ENCODE measurements at regions not wholly inside any gene's neighbourhood (a gene's known extent, or its start where the extent isn't known, plus 50 kb on each side); places are given as distances from the start of the nearest gene placed in this dataset.
"Not testable (repeated sequence)": the region's sequence is repeated elsewhere in the genome, so short reads cannot be mapped to it uniquely, and the experiment has no call there.

- DNase-seq = no peak
Measured at GRCh38 chr12:105576261-105576660, 245.8 kb downstream of the C12orf75 start.

DNA sequence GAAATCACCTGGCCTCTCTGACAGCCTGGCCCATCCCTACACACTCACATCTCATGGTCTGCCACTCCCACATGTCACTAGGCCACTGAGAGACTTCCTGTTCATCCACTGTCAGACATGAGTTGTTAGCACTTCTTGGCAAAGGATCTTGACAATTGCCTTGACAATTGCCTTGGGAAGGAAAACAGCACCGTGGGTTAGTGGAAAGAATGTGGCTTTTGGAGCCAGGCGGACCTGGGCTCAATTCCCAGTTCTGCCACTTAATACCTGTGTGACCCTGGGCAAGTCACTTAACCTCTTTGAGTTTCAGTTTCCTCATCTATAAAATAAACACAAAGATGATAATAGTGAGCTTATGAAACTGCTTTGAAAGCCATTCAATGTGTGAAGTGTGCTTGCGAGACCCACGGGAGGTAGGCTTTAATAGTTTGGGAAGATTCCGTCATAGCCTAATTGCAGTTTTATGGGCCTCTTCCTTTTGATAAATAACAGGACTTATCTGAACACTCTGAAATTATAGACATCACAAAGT is 250.4 kb downstream of the C12orf75 start:
- no peak for DNase-seq

DNA sequence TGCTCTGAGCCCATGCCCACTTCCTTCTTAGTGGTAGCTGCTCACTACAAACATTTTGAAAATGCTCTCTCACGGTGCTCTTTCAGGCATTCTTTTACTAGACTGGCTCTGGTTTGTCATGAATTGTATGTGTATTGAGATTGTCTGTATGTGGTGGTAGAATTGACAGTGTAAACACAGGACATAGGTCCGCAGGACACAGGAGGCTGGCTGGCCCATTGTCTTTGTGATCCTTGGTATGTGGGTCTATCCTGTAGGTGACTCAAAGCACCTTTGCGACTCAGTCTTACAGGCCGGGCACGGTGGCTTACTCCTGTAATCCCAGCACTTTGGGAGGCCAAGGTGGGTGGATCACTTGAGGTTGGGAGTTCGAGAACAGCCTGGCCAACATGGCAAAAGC is 250.9 kb downstream of the C12orf75 start:
- no peak for DNase-seq

DNA sequence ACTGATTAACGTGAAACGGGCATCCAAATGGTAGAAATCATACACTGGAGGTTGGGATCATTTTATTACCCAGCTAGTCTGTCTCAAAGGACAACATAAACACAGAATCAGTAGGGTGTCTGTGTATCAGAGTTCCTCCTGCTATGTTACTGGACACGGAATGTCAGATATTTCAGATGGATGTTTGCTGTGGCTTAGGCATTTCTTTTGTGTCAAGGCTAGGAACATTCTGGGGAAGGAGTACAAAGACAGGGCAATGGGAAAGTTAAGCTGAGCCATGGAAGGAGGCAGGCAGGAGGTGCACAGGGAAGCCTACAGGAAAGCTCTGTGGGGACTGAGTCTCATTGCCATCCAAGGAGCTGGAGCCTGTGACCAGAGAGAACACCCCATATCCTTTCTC is 254.6 kb downstream of the C12orf75 start:
- no peak for DNase-seq

- DNase-seq = no peak
Measured at GRCh38 chr12:105587237-105587636, 256.7 kb downstream of the C12orf75 start.

GRCh38 chr12:105588106-105588505 is 257.6 kb downstream of the C12orf75 start:
- no peak for DNase-seq

GRCh38 chr12:105590571-105590970 is 260.1 kb downstream of the C12orf75 start:
- DNase-seq = no peak

GRCh38 chr12:105595440-105595839 is 264.9 kb downstream of the C12orf75 start:
- no peak for DNase-seq

GRCh38 chr12:105596731-105597130 is 266.2 kb downstream of the C12orf75 start:
- DNase-seq = no peak

DNA sequence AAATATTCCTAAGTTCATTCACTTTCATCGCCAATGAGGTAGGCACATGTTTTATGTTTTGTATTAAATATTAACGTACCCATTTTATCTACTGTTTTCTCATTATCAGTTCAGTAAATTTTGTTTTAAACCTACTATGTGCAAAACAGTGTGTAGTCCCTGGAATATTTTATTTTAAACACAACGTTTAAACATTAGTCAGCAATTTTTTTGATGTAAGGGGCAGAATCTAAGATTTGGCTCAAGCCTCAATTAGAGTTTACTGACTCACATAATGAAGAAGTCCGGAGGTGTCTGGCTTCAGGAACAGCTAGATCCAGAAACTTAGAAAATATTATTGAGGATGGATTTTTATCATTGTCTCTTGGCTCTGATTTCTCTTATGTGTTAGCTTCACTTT is 267.5 kb downstream of the C12orf75 start:
- DNase-seq = no peak

DNA sequence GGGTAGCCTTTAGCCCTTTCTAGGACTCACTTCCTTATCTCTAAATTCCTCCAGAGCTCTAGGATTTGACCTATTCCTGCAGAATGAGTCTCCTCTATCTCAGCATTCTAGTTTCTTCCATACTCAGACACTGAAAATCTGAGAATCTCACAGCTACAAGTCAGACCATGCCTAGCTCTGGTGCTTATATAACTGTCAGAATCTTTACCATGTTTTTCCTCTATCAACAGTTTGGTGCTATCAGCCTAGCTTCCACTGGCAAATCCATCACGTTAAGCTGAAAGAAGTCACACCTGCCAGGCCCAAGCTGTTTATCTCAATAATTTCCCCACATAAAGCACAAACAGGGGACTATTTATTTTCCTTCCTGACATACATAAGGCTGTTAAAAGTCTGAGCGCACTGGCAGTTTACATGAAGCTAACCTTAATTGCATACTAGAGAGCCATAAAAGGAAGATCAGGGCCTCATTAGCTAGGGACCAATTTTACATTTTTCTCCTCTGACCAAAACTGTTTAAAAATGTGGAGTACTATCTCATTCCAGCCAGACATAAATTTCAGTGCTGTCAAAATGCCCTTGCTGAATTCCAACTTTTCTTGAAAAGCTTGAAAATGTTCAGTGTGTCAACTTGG is 270.5 kb downstream of the C12orf75 start:
- no peak for DNase-seq

- not testable (repeated sequence) for DNase-seq
Measured at GRCh38 chr12:105602312-105602711, 271.8 kb downstream of the C12orf75 start.

DNA sequence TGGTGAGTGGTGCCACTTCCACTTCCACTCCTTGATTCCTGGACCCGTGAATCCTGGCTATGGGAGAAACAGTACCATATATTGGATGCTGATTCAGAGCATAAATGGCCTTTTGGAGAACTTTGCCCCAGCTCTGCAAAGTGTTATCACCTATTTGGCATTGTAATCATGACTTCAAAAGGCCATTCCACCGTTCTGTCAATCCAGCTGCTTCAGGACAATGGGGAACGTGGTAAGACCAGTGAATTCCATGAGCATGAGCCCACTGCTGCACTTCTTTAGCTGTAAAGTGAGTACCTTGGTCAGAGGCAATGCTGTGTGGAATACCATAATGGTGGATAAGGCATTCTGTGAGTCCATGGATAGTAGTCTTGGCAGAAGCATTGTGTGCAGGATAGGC is 273.8 kb downstream of the C12orf75 start:
- DNase-seq = not testable (repeated sequence)

GRCh38 chr12:105606613-105607012 is 276.1 kb downstream of the C12orf75 start:
- not testable (repeated sequence) for DNase-seq

DNA sequence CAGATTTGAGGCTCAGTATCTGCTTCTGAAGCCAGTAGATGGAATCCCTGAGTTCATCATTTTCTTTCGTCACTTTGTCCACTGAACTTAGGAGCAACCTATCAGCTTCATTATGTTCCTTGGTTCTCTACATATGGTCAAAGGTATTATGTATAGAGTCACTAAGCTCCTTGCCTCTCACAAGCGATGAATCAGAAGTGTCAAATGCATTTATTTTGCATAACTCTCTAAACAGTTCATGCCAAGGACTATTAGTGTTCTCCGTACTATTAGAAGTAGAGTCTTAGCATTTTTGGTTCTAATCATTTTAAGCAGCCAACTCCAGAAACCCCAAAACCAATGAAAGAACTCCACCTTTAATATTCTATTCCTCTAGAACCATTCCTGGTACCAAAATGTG is 278.5 kb downstream of the C12orf75 start:
- not testable (repeated sequence) for DNase-seq

DNA sequence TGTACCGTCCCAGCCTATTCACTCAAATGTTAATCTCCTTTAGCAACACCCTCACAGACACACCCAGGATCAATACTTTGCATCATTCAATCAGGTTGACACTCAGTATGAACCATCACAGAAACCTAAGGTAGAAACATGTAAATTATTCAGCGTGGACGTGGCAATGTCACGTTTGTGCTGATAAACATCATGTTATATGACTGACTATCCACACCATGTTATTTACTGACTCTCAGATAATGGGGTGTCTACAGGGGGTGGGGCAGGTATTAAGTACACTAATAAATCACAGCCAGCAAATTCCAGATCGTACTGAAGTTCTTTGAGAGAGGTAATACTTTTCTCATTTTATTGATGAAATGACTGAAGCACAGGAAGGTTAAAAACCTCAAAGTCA is 280.0 kb downstream of the C12orf75 start:
- DNase-seq = no peak

DNA sequence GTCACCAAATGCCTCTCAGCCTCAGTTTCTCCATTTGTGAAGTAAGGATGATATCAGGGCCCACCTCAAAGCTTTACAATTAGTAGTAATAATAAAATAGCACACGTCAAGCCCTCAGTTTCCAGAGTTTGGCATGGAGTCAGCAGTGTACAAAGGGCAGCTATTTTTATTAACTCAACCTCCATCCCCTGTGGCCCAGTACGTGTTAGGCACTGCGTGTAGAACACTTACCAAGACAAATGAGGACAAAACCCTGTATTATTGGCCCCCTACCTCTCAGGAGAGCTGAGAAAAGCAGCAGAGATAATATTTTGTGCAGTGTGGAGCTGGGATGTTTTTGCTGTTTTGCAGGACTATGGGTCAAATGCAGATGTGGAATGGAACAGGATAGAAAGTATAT is 280.8 kb downstream of the C12orf75 start:
- DNase-seq = no peak

- DNase-seq = no peak
Measured at GRCh38 chr12:105613269-105613668, 282.8 kb downstream of the C12orf75 start.

- DNase-seq = no peak
Measured at GRCh38 chr12:105613887-105614286, 283.4 kb downstream of the C12orf75 start.

DNA sequence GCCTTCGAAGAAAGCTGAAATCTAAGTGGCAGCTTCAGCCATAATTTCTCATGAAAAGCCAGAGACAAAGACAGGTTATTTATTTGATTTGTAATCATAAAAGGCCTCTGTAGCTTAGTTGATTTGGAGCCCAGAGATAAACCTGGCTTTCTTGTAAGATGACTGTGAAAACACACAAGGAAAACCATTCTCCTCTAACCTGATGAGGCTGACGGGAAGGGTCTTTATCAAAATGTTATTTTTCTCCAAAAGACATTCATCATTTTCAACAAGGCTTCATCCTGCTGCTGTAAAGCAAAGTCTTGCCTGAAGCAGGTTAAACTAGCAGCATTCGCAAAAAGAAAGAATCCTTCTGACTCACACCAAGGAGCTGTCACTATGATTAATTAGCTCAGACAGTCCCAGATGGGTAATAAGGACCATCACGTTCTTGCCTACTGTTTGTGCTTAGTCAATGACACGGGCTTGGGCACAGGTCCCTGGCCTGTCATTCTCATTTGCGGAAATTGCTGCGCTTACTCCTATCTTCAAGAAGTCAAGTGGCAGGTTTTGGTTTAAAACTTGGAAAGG is 286.6 kb downstream of the C12orf75 start:
- no peak for DNase-seq

DNA sequence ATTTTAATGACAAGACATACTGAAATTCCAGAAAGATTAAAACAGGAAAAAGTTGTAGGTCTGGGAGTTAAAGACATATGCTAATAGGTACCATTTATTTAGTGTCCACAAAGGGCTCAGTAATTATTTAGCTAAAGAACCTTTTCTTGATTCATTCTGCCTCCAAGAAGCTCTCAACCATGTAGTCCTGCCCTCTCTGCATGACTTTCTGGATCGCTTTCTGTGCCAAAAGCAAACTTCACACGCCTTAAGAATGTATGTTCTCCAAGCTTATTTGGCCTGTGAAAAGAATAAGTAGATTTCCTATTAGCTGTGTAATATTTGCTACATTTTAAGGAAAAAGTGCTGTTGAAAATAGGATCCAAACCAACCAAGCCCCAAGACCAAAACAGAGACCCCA is 291.7 kb downstream of the C12orf75 start:
- DNase-seq = no peak

- no peak for DNase-seq
Measured at GRCh38 chr12:105622846-105623736, 292.6 kb downstream of the C12orf75 start.
